Type B pancreatic cell (in vitro differentiated cells): ENCODE measurements at regions not wholly inside any gene's neighbourhood (a gene's known extent, or its start where the extent isn't known, plus 50 kb on each side); places are given as distances from the start of the nearest gene placed in this dataset.

ENCODE experiments used
- DNase-seq: peaks from one replicate; pipeline ENCODE4 v3.0.0; 2021; ENCODE audit warnings: mixed read lengths; ENCODE audit not compliant: unreplicated experiment; ENCODE audit errors: extremely low spot score
- H3K27ac Mint-ChIP-seq: 2 replicates; pipeline ENCODE4 v1.8.0; 2021; ENCODE audit warnings: mild to moderate bottlenecking, mixed read lengths
- H3K27me3 Mint-ChIP-seq: 2 replicates; pipeline ENCODE4 v1.8.0; 2021; ENCODE audit warnings: mixed read lengths
- H3K36me3 Mint-ChIP-seq: 2 replicates; pipeline ENCODE4 v1.8.0; 2021; ENCODE audit warnings: mixed read lengths
- H3K4me1 Mint-ChIP-seq: one replicate; pipeline ENCODE4 v1.8.0; 2021; ENCODE audit warnings: mixed read lengths; ENCODE audit not compliant: unreplicated experiment
- H3K4me3 Mint-ChIP-seq: 2 replicates; pipeline ENCODE4 v1.8.0; 2021; ENCODE audit warnings: mild to moderate bottlenecking, mixed read lengths
- H3K9me3 Mint-ChIP-seq: 2 replicates; pipeline ENCODE4 v1.8.0; 2021; ENCODE audit warnings: mixed read lengths
- CTCF ChIP-seq: fragments of 200-600 bp; sonication (generic); conservative IDR thresholded peaks from 2 replicates; pipeline ENCODE4 v1.5.0; 2021; ENCODE audit warnings: antibody characterized with exemption, mild to moderate bottlenecking

GRCh38 chr9:93857528-93857927 lies 97.6 kb downstream of the BARX1 start:
- H3K4me3 Mint-ChIP-seq, result no peak overlapping the region
- no peak overlapping the region for H3K27ac Mint-ChIP-seq
- H3K4me1 Mint-ChIP-seq, result no peaks in the 10 kb centered on the region
- H3K27me3 Mint-ChIP-seq, result peaks cover 11% of the 10 kb centered on the region
- DNase-seq, result no peak
- H3K36me3 Mint-ChIP-seq, result no peaks in the 10 kb centered on the region
- TF ChIP-seq CTCF, result no peak
- no peaks in the 10 kb centered on the region for H3K9me3 Mint-ChIP-seq

- Mint-ChIP-seq H3K4me1 (no peaks in the 10 kb centered on the region), H3K9me3 (peaks cover 5% of the 10 kb centered on the region), H3K27me3 (peaks cover 21% of the 10 kb centered on the region), H3K4me3 (no peak overlapping the region), H3K27ac (no peak overlapping the region), H3K36me3 (no peaks in the 10 kb centered on the region)
- DNase-seq, result no peak
- TF ChIP-seq CTCF, result no peak
Measured at GRCh38 chr9:93852728-93853127, 102.4 kb downstream of the BARX1 start.

- DNase-seq, result no peak
- Mint-ChIP-seq H3K36me3 (no peaks in the 10 kb centered on the region), H3K9me3 (peaks cover 9% of the 10 kb centered on the region), H3K4me3 (no peak overlapping the region), H3K27me3 (peaks cover 29% of the 10 kb centered on the region), H3K27ac (no peak overlapping the region), H3K4me1 (no peaks in the 10 kb centered on the region)
- TF ChIP-seq CTCF, result no peak
Measured at GRCh38 chr9:93846349-93846748, 108.8 kb downstream of the BARX1 start.

- Mint-ChIP-seq H3K27me3 (peaks cover 21% of the 10 kb centered on the region), H3K4me3 (no peak overlapping the region), H3K4me1 (no peaks in the 10 kb centered on the region), H3K27ac (no peak overlapping the region), H3K9me3 (peaks cover 4% of the 10 kb centered on the region), H3K36me3 (no peaks in the 10 kb centered on the region)
- TF ChIP-seq CTCF, result no peak
- no peak for DNase-seq
Measured at GRCh38 chr9:93843396-93843795, 111.8 kb downstream of the BARX1 start.

- no peaks in the 10 kb centered on the region for H3K36me3 Mint-ChIP-seq
- peaks cover 12% of the 10 kb centered on the region for H3K4me1 Mint-ChIP-seq
- DNase-seq, result no peak
- H3K4me3 Mint-ChIP-seq, result no peak overlapping the region
- peaks cover 7% of the 10 kb centered on the region for H3K9me3 Mint-ChIP-seq
- peaks cover 22% of the 10 kb centered on the region for H3K27me3 Mint-ChIP-seq
- no peak overlapping the region for H3K27ac Mint-ChIP-seq
- no peak for TF ChIP-seq CTCF
Measured at GRCh38 chr9:93830606-93831005, 124.5 kb downstream of the BARX1 start.

- Mint-ChIP-seq H3K4me1 (peaks cover 12% of the 10 kb centered on the region), H3K4me3 (no peak overlapping the region), H3K27ac (no peak overlapping the region), H3K9me3 (peaks cover 7% of the 10 kb centered on the region), H3K36me3 (no peaks in the 10 kb centered on the region), H3K27me3 (peaks cover 25% of the 10 kb centered on the region)
- DNase-seq, result no peak
- no peak for TF ChIP-seq CTCF
Measured at GRCh38 chr9:93830012-93830596, 125.1 kb downstream of the BARX1 start.
